Lower leg skin (tissue), 3 donors: ENCODE measurements at regions not wholly inside any gene's neighbourhood (a gene's known extent, or its start where the extent isn't known, plus 50 kb on each side); places are given as distances from the start of the nearest gene placed in this dataset.

ENCODE experiments used
- CTCF ChIP-seq, 3 donors: fragments of 450-650 bp; IDR thresholded peaks; one replicate each; pipeline ENCODE4 v1.5.1; 2016; ENCODE audit warnings: antibody characterized with exemption in 3 of 3, mild to moderate bottlenecking in 3 of 3, moderate library complexity in 2 of 3
- POLR2A ChIP-seq, 2 donors: fragments of 450-650 bp; IDR thresholded peaks; one replicate each; pipeline ENCODE4 v1.6.1; 2016 to 2017; ENCODE audit warnings: antibody characterized with exemption in 2 of 2, mild to moderate bottlenecking in 1 of 2, moderate library complexity in 1 of 2

- TF ChIP-seq POLR2A (IDR thresholded peaks at IDR 0.05) (no peak), CTCF (IDR thresholded peaks at IDR 0.05) (no peak)
Observed at GRCh38 chr9:134591573-134591981, 50.0 kb upstream of the COL5A1 start.
